GM12864 (cell line): ENCODE measurements at regions not wholly inside any gene's neighbourhood (a gene's known extent, or its start where the extent isn't known, plus 50 kb on each side); places are given as distances from the start of the nearest gene placed in this dataset.

ENCODE experiments used
- DNase-seq: peaks from one replicate; pipeline ENCODE4 v3.0.0-alpha.2; 2011; ENCODE audit warnings: low read depth
- H3K4me3 ChIP-seq: 2 replicates; pipeline ENCODE4 v1.5.1; 2011; ENCODE audit warnings: mild to moderate bottlenecking, low read depth, low read length, control low read depth
- TF ChIP-seq, protein P1 (sequence below): IDR thresholded peaks from 2 replicates; pipeline ENCODE4 v1.5.1; 2011; ENCODE audit warnings: low read depth, mild to moderate bottlenecking, moderate library complexity, low read length, control low read depth, inconsistent platforms; ENCODE audit errors: missing control alignments

DNA sequence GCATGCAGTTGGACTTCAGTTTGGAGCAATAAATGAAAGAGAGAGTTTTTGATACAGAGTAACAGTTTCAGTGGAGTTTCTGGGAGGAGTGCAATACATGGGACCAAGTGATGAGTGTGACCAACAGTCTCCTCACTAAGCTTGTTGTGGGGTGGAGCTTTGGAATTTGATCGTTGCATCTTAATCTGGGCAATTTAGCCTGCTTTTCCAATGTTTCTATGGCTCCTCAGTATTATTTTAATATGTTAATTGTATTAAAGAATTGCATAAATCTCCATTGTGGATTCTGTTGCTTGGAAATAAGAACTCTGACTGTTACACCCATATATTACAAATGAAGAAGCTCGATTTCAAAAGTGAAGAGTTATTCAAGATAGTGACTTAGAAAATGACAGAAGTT is 446.6 kb upstream of the LRATD1 start:
- H3K4me3 ChIP-seq, result no peak overlapping the region
- TF ChIP-seq, protein P1, sequence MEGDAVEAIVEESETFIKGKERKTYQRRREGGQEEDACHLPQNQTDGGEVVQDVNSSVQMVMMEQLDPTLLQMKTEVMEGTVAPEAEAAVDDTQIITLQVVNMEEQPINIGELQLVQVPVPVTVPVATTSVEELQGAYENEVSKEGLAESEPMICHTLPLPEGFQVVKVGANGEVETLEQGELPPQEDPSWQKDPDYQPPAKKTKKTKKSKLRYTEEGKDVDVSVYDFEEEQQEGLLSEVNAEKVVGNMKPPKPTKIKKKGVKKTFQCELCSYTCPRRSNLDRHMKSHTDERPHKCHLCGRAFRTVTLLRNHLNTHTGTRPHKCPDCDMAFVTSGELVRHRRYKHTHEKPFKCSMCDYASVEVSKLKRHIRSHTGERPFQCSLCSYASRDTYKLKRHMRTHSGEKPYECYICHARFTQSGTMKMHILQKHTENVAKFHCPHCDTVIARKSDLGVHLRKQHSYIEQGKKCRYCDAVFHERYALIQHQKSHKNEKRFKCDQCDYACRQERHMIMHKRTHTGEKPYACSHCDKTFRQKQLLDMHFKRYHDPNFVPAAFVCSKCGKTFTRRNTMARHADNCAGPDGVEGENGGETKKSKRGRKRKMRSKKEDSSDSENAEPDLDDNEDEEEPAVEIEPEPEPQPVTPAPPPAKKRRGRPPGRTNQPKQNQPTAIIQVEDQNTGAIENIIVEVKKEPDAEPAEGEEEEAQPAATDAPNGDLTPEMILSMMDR, result no peak
- DNase-seq, result no peak

DNA sequence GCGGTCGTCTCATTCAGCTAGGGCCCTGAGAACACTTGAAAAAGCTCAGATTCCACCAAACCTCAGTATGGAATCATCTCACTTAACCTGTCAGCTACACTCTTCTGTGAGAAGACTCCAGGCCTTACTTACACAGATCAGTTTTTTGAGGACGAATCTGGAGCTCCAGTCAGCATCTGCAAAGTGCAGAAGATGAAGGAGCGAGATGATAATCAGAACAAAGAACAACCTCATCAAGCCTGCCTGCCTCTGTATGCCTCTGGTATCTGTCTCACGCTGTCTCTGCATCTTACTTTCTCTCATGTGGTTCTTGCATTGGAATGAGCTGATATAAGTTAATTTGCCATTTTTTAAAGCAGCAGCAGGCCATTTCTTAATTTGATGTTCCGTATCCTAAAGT is 444.1 kb upstream of the LRATD1 start:
- TF ChIP-seq, protein P1, result no peak
- H3K4me3 ChIP-seq, result no peak overlapping the region
- DNase-seq, result no peak

DNA sequence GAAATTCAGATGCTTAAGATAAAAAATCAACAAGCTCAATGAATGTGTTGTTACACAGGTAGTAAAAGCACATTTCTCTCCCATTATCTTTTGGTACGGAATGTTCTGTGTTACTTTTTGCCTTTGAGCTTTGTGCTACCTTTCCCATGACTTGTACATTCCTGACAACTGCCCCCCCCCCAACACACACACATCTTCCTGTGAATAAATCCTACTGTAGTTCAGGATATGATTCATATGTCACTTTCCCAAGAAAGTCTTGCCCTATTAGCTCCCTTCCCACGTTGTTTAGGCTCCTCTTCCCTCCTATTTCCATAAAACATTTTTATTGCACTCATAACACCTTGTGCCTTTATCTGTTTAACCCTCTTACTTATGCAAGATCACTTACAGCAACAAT is 442.6 kb upstream of the LRATD1 start:
- TF ChIP-seq, protein P1, result no peak
- H3K4me3 ChIP-seq, result no peak overlapping the region
- DNase-seq, result no peak

GRCh38 chr2:14194233-14194632 is 438.3 kb upstream of the LRATD1 start:
- H3K4me3 ChIP-seq, result no peak overlapping the region
- no peak for DNase-seq
- TF ChIP-seq, protein P1, result no peak

- H3K4me3 ChIP-seq, result no peak overlapping the region
- TF ChIP-seq, protein P1, result no peak
- no peak for DNase-seq
Measured at GRCh38 chr2:14197293-14197692, 435.2 kb upstream of the LRATD1 start.

DNA sequence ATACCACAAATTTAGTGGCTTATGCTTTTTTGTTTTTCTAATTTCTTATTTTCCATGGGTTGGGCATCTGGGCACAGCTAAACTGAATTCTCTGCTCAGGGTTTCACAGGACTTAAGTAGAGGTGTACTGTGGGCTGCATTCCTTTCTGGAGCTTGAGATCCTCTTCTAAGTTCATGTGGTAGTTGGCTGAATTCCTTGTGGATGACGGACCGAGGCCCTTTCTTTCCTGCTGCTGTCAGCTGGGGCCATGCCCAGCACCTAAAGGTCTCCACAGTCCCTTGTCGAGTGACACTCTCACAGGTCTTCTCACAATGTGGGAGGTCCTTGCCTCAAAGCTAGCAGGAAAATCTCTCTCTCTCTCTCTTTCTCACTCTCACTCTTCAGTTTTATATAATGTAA is 433.5 kb upstream of the LRATD1 start:
- TF ChIP-seq, protein P1, result no peak

DNA sequence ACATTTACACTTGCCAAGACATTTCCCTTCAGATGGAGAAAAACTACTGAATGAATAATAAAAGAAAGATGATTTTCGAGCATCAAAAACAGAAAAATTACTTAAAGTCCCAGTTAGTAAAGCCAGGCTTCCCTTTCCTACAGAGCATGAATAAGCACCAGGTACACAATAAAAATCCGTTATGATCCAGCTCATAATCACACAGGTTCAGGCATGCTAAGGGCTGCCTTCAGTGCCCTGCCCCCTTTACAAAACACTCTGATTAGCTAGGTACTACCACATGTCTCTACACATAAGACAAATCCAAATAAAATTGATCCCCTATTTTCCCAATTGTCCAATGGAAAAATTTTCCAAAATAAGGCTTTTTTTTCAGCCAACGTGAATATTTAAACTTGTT is 413.2 kb upstream of the LRATD1 start:
- DNase-seq, result no peak
- H3K4me3 ChIP-seq, result no peak overlapping the region
- TF ChIP-seq, protein P1, result no peak

More for the DNA sequence above, 433.5 kb upstream of the LRATD1 start:
- DNase-seq, result no peak
- H3K4me3 ChIP-seq, result no peak overlapping the region
